ENCODE measurements at regions not wholly inside any gene's neighbourhood (a gene's known extent, or its start where the extent isn't known, plus 50 kb on each side); places are given as distances from the start of the nearest gene placed in this dataset.

DNA sequence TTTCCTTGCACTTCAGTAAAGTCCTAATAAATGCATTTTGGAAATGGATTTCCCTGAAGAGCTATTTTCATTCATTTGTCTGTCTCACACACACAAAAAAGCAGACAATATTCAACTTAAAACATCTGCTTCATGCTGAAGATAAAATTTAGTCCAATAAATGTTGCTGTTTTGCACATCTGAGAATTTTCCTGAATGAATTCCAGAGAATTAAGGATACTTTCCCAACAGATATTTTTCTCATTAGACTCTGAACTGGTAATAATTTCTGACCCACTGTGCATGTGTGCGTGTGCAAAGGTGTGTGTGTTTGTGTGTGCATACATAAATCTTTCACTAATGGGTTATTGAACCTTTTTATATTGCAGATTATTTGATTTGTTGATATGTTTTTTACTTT lies 390.2 kb upstream of the TMEFF2 start:
- TF ChIP-seq, protein P1, sequence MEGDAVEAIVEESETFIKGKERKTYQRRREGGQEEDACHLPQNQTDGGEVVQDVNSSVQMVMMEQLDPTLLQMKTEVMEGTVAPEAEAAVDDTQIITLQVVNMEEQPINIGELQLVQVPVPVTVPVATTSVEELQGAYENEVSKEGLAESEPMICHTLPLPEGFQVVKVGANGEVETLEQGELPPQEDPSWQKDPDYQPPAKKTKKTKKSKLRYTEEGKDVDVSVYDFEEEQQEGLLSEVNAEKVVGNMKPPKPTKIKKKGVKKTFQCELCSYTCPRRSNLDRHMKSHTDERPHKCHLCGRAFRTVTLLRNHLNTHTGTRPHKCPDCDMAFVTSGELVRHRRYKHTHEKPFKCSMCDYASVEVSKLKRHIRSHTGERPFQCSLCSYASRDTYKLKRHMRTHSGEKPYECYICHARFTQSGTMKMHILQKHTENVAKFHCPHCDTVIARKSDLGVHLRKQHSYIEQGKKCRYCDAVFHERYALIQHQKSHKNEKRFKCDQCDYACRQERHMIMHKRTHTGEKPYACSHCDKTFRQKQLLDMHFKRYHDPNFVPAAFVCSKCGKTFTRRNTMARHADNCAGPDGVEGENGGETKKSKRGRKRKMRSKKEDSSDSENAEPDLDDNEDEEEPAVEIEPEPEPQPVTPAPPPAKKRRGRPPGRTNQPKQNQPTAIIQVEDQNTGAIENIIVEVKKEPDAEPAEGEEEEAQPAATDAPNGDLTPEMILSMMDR (conservative IDR thresholded peaks at IDR 0.05; ENCODE audit: low read depth, low read length) = no peak
- no peak for TF ChIP-seq EZH2 (IDR thresholded peaks at IDR 0.05; ENCODE audit: low read length, unreplicated experiment)
